HCEC 1CT (cell line): ENCODE measurements at regions not wholly inside any gene's neighbourhood (a gene's known extent, or its start where the extent isn't known, plus 50 kb on each side); places are given as distances from the start of the nearest gene placed in this dataset.

ENCODE experiments used
- DNase-seq: peaks from one replicate; pipeline ENCODE4 v3.0.0-alpha.2; 2017

DNA sequence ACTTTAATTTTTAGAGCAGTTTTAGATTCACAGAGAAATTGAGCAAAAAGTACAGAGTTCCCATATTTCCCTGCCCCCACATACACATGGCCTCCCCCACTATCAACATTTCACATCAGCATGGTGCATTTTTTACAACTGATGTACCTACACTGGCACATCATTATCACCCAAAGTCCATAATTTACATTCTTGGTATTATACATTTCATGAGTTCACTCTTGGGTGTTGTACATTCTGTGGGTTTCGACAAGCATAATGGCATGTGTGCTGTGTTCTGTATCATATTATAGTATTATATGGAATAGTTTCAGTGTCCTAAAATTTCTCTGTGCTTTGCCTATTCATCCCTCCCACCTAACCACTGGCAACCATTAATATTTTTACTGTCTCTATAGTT, 419.8 kb upstream of the THBS1 start:
- no peak for DNase-seq

DNA sequence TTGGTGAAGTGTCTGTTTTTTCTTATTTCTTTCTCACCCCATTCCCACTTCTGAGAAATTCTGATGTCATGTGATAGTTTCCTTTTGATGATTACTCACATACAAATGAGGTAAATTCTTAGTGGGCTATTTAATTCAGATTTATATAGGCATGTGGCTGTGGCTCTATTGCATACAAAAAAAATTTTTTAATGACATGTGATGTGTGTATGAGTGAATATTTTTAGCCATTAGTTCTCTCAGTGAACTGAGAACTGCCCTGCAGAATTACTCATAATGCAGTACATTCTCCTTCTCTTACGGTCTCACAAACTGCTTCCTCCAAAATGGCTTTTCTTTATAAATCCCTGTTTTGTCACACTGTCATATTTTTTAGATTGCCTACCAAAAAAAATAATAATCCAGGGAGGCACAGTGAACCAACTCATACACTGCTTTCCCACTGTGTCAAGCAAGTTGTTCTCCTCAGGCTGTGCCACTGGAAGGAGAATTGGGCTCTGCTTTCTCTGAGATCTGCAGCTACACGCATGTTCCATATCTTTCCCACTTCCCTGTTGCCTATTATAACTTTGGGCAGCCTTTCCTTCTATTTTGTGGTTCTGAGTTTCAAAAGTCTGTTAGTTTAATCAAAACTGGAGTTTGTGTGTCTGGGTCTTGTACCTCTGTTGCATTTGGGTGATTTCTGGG, 415.7 kb upstream of the THBS1 start:
- DNase-seq = peak; percentile 44

DNA sequence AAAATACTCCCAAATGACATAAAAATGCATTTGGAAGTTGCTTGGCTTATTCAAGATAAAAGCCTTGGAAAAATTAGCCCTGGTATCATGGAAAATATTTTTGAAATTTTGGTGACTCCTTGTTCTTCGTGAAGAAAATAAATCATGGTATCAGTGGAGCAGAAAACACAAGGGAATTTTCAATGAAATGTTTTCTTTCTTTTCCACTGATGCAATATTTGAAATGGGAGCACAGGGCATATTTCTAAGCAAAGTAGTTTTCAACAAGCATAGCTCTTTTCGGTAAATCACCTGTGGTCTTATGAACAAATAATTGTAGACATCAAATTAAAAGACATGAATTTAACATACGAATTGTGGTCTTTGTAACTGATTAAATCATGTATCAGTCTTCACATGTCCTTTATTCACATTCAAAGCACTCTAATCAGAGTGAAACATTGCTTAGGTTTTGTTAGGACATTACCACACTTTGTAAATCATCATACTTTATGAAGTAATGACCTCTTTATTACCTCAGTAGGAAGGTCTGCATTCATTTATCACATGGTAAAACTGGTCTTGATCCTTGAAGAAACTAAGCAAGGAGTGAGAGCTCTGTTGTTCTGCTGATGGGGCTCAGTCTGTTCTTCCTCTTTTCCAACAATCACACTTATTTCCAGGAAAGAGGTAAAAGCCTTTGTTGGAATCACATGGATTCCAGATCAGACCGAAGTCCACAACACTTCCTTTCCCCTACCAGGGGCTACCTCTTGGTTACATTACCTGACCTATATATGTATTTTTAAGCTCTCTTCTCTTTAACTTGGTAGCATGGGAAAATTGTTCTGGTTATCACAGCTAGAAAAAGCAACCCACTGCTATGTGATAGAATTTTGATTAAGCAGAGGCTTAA, 413.5 kb upstream of the THBS1 start:
- no peak for DNase-seq

DNA sequence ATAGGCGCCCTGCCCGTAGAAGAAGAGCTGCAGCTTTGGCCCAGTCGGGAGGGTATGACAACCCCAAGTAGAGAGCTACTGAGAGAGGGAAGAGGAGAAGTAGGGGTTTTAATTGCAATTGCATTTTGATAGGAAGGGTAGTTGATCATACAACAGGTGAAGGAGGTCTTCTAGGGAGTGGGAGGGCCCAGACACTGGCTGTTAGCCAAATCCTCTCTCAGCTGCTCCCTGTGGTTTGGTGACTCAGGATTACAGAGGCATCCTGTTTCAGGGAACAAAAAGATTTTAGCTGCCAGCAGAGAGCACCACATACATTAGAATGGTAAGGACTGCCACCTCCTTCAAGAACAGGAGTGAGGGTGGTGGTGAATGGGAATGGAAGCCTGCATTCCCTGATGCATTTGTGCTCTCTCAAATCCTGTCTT, 408.9 kb upstream of the THBS1 start:
- DNase-seq = peak; percentile 96

DNA sequence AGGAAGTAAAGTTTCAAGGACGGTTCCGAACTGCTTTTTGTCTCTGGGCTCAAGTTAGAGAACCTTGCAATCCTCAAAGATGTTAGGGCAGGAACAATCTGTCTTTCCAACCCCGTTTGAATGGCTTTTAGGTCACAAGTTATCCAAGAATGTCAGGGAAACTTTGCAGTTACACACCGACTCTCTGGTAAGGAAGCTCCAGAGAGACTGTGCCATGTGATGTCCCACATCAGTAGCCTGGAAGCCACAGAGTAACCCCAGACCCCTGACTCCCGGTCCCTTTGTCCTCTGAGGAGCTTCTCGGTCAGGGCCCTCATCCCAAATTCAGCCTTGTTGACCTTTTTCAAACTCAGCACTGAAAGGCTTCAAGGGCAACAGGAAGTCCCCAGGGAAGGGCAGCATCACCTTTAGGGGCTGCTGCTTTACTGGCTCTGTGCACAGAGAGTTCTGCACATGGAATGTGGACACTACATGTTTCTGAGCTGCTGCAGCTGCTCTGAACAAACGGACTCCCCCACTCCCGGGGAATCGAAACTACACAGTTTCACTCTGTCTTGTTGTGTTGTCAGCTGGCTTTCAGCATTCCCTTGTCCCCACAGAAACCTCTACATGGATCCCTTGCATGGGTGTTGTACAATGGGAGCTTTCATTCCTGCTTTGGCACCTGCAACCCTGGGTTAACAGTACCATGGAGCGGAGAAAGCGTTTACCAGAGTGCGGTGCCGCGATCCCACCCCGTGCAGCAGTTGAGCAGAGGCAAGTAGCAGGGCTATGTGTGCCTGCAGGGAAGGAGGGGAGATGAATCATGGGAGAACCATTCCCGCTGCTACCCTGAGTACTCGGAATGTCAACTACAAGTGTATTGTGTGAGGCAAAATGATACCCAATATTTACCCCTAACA, 408.2 kb upstream of the THBS1 start:
- DNase-seq = peak; percentile 63

DNA sequence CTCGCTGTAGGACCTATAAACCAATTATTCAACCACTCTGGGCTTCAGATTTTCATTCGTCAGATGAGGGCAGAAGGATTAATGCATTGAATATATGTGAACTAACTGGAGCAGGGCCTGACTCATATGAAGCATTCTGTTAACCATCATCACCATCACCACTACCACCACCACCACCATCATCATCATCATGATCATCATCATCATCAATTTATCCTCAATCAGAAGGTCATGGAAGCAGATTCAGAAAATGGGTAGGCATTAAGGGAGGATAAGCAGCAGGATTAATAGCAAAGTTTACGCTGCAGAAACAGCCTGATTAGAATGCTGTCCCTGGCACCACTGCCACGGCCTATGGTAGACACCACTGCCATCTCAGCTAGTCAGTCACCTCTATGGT, 407.5 kb upstream of the THBS1 start:
- DNase-seq = no peak

DNA sequence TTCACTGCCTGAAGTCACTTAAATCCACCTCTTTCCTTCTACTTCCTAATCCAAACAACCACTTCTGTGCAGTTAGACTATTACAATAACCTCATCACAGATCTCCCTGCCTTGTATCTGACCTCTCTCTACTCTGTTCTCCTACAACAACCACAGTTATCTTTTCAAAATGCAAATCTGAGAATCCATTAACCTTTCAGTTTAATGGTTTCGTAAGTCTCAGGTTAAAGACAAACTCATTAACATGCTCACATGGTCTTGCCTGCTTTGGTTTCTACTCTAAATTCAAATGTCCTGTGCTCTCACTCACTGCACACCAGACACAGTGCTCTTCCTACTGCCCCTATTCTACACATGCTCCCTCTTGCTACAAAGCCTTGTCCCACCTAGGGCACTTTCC, 406.5 kb upstream of the THBS1 start:
- no peak for DNase-seq

DNA sequence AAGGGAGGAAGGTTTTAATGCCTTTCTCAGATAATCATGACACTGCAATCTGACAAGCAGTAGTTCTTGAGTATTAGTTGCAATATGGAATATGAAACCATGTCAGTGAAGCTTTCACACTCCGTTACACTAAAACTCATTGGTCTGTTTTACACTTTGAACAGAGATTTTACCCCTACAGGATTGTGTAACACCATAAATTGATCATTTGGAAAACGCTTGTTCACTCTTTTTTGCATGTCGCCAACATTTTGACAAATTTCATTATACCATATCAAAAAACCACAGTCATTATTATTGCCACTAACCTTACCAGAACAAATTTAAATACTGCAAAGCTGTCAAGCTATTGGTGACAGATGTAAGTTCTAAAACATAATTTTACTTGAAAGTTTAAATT, 404.8 kb upstream of the THBS1 start:
- no peak for DNase-seq

DNA sequence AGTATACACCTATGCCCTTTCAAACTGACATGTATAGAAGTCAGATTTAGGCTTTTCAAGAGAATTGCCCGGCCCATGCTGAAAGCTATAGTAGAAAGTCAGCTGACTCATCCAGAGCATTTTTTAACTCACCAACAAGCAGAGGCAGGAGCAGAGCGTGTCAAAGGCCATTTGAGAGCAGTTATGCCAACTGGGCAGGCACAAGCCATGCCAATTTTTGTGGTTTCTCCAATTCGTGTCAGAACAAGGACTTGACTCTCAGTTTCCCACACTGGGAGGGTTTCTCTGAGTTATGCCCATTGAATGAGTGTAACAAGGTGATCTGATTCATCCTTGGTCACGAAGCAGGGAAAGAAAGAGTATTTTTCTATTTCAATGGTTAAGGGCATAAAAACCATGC, 403.3 kb upstream of the THBS1 start:
- no peak for DNase-seq

DNA sequence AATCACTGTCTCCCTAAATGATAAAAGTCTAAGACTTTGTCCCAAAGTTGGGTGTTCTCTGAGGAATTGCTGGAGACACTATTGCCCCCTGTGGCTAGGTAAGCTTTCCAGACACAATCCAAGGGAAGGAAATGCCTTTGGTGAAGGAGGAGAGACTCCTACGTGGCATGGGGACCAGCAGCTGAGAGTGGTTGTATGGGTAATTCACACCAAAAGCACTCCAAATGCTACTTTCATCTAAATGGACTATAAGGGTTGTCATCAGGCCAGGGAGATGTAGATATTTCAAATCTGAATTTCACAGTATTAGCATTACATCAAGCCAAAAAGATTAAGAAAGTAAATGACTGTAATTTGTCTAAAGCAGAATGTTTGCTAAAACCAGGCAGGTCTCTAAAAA, 400.8 kb upstream of the THBS1 start:
- DNase-seq = no peak

DNA sequence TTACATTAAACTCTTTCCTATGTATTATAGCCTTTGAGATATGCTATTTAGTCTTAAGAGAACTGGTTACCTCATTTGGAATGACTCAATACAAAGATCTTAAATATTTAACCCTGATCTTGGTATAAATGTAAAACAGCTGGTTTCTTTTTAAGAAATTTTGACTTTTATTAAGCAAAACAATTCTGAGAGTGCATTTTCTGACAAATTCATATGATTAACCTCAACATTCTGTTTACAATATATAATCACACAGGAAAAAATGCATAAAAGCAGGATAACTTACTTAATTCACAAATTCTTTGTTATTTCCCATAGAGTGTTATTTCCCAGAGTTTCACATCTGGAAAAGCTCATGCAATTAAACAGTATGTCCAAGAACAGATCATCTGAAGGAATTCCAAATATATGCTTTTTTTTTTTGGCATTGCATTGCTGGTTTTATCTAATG, 400.4 kb upstream of the THBS1 start:
- DNase-seq = peak; percentile 79

DNA sequence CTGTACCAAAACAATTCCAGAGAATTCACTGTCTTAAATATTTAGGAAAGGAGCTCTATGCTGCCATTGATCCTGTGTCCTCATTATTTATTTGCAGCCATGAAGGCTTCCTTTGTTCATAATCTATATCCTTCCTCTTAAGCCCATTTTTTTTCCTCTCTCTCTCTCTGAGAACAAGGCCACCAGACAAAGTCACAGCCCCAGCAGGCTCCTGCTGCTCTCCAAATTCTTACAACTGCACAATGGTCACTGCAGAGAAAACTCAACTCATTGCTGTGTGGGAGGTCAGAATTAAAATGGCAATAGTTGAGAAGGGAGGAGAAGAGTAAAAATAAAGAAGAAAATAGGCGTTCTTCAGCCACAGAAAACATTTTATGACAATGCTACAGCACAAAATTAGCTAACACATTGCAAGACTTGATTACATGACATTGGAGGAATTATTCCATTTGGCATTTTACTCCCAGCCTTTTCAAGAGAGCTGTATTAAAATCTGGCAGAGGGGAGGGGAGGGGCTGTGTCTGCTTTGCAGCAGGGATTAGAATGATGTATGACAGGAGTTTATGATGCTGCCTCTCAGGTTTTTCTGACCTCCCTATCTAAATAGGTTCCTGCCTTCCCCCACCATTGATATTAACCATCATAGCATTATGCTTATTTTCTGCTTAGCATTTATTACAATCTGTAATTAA, 399.7 kb upstream of the THBS1 start:
- no peak for DNase-seq

DNA sequence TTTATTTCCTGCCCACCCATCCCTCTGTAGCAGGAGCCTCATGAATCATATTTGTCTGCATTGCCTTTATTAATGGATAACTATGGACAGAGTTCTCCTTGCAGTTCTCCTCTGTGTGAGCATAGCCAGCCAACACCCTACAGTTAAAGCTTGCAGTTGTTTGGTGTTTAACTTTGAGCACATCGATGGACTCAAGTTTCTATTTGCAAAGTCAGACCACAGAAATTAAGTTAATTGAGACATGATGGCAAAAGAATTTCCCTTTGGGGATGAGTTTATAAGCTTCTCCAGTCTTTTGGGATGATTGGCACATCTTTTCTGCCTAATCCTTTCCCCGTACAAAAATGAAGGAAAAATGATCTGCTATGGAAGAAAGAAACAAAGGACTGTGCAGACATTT, 398.9 kb upstream of the THBS1 start:
- DNase-seq = no peak

DNA sequence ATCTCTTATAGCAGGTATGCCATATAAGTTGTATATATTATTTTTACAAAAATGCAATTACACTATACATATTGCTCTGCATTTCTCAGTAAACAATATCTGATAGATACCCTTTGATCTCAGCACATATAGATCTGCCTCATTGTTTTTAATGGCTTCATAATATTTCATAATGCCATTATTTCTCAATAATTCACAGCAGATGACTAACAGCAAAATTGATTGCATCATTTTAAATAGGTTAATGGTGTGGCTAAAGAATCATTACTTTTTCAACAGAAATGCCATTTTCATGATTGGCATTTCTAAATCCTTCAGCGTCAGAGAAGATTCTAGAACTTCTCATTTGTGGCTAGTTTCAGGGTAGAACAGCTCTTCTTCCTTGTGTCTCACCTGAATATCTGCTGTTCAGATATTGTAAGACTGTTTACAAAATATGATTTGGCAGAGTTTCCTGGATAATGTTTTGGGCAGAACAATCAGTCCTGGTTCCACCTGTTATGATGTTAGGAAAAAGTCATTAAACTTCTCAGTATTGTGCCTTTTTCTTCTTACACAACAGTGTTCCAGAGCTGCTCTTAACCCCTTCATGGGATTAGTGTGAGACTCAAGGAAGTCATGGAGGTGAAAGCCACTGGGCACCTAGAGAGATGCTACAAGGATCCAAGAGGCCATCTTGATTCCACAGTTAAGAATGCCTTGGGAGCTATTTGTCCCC, 397.6 kb upstream of the THBS1 start:
- DNase-seq = peak; percentile 62

DNA sequence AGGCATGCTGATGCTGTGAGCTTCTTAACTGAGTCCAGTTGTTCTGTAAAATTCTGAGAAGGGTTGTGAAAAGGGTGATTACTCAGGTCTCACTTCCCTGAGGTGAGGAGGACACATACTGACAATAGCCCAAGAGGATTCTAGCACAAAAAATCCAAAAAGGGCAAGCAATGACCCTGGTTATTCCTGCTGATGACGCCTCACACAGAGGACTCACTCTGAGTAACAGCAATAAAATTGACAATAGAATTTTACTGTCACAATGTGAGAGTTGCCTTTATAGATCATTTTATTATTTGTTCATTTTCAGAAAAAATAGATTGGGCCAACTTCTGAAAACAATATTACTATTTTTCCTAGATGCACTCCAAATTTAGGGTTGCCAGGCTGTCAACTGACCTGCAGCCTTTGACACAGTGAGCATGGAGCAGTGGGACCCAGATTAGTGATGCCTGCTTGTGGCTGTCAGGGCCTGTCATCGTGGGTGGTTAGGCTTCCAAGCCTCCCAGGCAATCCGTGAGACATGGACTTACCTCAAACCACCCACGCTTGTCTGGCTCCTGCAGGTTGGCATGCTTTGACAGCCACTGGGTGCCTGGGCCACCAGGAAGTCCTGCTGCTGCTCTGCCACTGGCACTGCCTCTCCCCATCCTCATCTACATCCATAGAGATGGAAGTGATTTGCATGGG, 396.0 kb upstream of the THBS1 start:
- DNase-seq = no peak

DNA sequence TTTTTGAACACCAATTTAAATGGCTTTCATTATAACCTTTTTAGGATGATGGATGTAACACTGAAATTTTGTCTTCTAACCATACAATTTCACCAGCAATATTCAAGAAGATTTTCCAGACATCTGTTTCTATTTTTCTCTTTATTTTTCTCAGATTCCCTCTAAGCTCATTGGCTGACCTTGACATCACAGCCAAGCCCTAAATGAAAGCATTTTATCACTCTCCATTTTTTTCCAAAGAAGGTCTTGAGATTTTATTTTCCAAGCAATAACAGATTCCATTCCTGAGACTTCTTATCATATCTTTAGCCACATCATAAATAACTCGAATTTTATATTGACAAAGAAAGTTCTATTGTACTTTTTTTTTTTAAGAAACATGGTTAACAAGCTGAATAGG, 392.6 kb upstream of the THBS1 start:
- no peak for DNase-seq

DNA sequence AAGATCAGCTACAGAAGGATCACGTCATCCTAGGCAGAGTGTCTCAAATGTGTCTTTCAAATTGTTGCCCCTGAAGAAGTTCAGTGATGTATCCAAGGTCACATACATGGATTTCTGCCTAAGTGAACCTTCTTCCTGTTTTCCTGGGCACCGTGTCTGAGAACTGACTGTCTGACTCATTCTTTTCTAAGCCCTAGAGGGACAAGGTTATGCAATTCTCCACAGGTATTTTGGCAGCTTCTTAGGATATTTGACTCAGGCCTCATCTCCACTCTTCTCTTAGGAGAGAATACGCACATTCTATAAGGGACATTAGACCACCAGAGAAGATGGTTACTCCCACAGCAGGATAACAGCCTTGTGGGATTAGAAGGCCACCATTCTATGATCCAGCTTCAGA, 391.9 kb upstream of the THBS1 start:
- peak; percentile 84 for DNase-seq

DNA sequence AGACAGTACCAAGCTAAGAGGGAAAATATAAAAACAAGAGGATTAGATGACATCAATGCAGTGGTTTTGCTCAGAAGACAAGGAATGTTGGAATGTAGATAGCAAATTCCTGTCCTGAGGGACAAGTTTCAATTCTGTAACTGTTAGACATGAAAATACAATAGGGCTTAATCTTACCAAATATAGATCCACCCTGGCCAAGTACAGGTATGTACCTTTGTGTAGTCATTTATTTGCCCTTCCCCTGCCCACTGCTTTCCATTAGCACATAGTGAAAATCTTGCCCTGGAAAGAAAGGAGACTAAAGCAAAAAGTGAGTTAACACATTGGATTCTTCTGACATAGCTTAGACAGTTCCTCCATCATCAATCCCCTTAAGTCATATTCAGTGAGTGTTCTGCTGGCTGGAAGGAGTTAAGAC, 389.0 kb upstream of the THBS1 start:
- peak; percentile 68 for DNase-seq

DNA sequence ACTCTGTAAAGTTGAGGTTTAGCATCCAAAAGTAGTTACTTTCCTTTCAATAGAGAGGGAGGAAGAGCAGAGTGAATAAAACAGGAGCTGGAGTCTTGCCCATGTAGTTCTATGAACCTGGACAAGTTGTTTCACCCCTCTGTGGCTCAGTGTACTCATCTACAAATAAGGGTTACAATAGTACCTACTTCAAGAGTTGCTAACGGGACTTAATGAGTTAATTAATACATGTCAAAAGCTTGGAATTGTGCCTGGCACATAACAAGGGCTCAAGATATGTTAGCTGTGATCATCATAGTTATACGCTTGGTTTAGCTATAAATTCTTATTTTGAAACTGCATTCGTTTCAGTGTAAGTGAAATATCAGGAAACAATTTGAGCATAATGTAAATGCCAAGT, 388.5 kb upstream of the THBS1 start:
- DNase-seq = no peak

DNA sequence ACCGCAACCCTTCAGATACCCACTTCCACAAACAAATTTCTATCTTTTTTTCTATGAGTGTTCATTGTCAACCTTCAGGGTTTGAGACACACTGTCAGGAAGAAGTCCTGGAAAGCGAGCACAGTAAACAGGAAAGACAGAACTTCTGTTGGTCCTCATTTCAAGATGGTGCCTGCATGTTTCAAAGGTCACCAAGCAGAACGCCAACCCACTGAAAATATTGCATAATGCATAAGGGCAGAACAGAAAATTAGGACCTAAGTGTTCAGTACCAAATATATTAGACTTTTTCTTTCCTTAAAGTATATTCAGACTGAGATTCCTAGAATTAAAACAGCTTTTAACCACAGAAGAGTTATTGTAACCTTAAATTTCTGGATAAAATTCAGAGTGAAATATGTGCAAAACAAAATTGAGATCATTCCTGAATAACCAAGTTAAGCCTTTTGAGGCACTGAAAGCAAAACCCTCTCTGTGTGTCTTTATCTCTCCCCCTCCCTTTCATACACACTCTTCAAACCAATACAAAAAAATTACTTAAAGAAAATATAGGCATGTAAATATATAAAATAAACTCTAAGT, 387.8 kb upstream of the THBS1 start:
- DNase-seq = no peak

DNA sequence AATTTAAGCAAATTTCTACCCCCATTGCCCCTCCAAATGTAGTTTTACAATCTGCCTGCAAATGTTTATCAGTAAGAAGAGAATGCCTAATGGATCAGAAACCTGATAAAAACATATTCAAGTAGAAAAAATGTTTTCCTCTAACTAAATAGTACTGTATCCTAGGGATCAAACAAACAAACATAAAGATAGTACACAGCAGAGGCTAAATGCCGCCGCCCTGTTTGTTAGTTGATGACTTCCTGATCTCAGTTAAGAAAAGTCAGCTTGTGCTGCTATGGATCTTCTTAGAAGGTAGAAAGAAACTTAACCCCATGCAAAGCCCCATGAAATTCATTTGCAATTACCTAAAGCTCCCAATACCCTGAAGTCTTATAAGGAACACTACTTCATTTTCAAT, 387.3 kb upstream of the THBS1 start:
- DNase-seq = no peak
